ENCODE measurements at regions not wholly inside any gene's neighbourhood (a gene's known extent, or its start where the extent isn't known, plus 50 kb on each side); places are given as distances from the start of the nearest gene placed in this dataset.

GRCh38 chr13:111536075-111536642 is 215.7 kb downstream of the TEX29 start:
- DNase-seq (ENCODE audit: low read depth in 2 of 3, low spot score in 1 of 3): no peak

- no peak for DNase-seq (ENCODE audit: low read depth in 2 of 3, low spot score in 1 of 3)
These were observed 216.8 kb downstream of the TEX29 start for GRCh38 chr13:111537115-111537728.

- no peak for DNase-seq (ENCODE audit: low read depth in 2 of 3, low spot score in 1 of 3)
These were observed 217.5 kb downstream of the TEX29 start for GRCh38 chr13:111537843-111538499.

- DNase-seq (ENCODE audit: low read depth in 2 of 3, low spot score in 1 of 3): no peak
These were observed 218.8 kb downstream of the TEX29 start for GRCh38 chr13:111539252-111539651.

- no peak for DNase-seq (ENCODE audit: low read depth in 2 of 3, low spot score in 1 of 3)
These were observed 219.5 kb downstream of the TEX29 start for GRCh38 chr13:111539791-111540446.

- DNase-seq (ENCODE audit: low read depth in 2 of 3, low spot score in 1 of 3): no peak
These were observed 220.0 kb downstream of the TEX29 start for GRCh38 chr13:111540486-111540885.

GRCh38 chr13:111541345-111541744 is 220.9 kb downstream of the TEX29 start:
- no peak for DNase-seq (ENCODE audit: low read depth in 2 of 3, low spot score in 1 of 3)

GRCh38 chr13:111541752-111542529 is 221.5 kb downstream of the TEX29 start:
- DNase-seq (ENCODE audit: low read depth in 2 of 3, low spot score in 1 of 3): no peak

- no peak for DNase-seq (ENCODE audit: low read depth in 2 of 3, low spot score in 1 of 3)
These were observed 222.3 kb downstream of the TEX29 start for GRCh38 chr13:111542530-111543341.

GRCh38 chr13:111546921-111547675 is 226.7 kb downstream of the TEX29 start:
- DNase-seq (ENCODE audit: low read depth in 2 of 3, low spot score in 1 of 3): no peak

- no peak for DNase-seq (ENCODE audit: low read depth in 2 of 3, low spot score in 1 of 3)
These were observed 227.4 kb downstream of the TEX29 start for GRCh38 chr13:111547726-111548273.

- DNase-seq (ENCODE audit: low read depth in 2 of 3, low spot score in 1 of 3): no peak
These were observed 227.9 kb downstream of the TEX29 start for GRCh38 chr13:111548301-111548700.

GRCh38 chr13:111548805-111549204 is 228.4 kb downstream of the TEX29 start:
- no peak for DNase-seq (ENCODE audit: low read depth in 2 of 3, low spot score in 1 of 3)

GRCh38 chr13:111549464-111549863 is 229.0 kb downstream of the TEX29 start:
- no peak for DNase-seq (ENCODE audit: low read depth in 2 of 3, low spot score in 1 of 3)

GRCh38 chr13:111550062-111550461 is 229.6 kb downstream of the TEX29 start:
- DNase-seq (ENCODE audit: low read depth in 2 of 3, low spot score in 1 of 3): no peak

GRCh38 chr13:111551204-111551820 is 230.9 kb downstream of the TEX29 start:
- DNase-seq (ENCODE audit: low read depth in 2 of 3, low spot score in 1 of 3): no peak

- no peak for DNase-seq (ENCODE audit: low read depth in 2 of 3, low spot score in 1 of 3)
These were observed 232.6 kb downstream of the TEX29 start for GRCh38 chr13:111552891-111553655.

- no peak for DNase-seq (ENCODE audit: low read depth in 2 of 3, low spot score in 1 of 3)
These were observed 234.3 kb downstream of the TEX29 start for GRCh38 chr13:111554539-111555267.

Data from stimulated activated CD4-positive, alpha-beta T cell treated with anti-CD3 and anti-CD28 coated beads, Interleukin-12 subunit alpha, Interleukin-12 subunit beta, amount 100 ng/mL, for 48 hours (primary cell).